Body of pancreas (tissue), 4 donors: ENCODE measurements at regions not wholly inside any gene's neighbourhood (a gene's known extent, or its start where the extent isn't known, plus 50 kb on each side); places are given as distances from the start of the nearest gene placed in this dataset.

Source experiments
- ATAC-seq: fragments of 150-250 bp; one replicate; pipeline ENCODE4 v1.9.1; 2016
- DNase-seq, 4 donors: peaks; one replicate each; pipeline ENCODE4 v3.0.0-alpha.2; 2019
- H3K27ac ChIP-seq, 4 donors: fragments of 200-600 bp; sonication (generic); 1 replicate in 3 of 4; 2 replicates in 1 of 4; pipeline versions ENCODE4 v1.5.1 to v1.6.1; 2016 to 2019; ENCODE audit warnings: mild to moderate bottlenecking in 1 of 4, mixed read lengths in 1 of 4, moderate library complexity in 1 of 4
- H3K27me3 ChIP-seq, 2 donors: fragments of 200-600 bp; sonication (generic); one replicate each; pipeline ENCODE4 v1.6.0; 2016; ENCODE audit warnings: mild to moderate bottlenecking in 1 of 2
- H3K36me3 ChIP-seq, 2 donors: fragments of 200-600 bp; sonication (generic); replicated peaks in 1 of 2; 2 replicates each; pipeline ENCODE4 v1.5.1; 2016; ENCODE audit warnings: low read depth in 2 of 2; ENCODE audit not compliant: insufficient read depth in 1 of 2
- H3K4me1 ChIP-seq: fragments of 200-600 bp; sonication (generic); one replicate; pipeline ENCODE4 v1.6.0; 2016
- H3K4me3 ChIP-seq, 2 donors: fragments of 200-600 bp; sonication (generic); 1 replicate in 1 of 2; 2 replicates in 1 of 2; pipeline ENCODE4 v1.5.1; 2016 to 2019
- H3K9me3 ChIP-seq, 3 donors: fragments of 200-600 bp; sonication (generic); 1 replicate in 2 of 3; 2 replicates in 1 of 3; pipeline ENCODE4 v1.5.1; 2016
- CTCF ChIP-seq, 7 experiments: fragments of 450-650 bp in 4 of 7; fragments of 200-600 bp in 3 of 7; sonication (generic) in 3 of 7; IDR thresholded peaks; one replicate each; pipeline ENCODE4 v1.5.1; 2016 to 2019; ENCODE audit warnings: antibody characterized with exemption in 7 of 7
- POLR2A ChIP-seq, 3 donors: fragments of 450-650 bp; IDR thresholded peaks; one replicate each; pipeline ENCODE4 v1.6.1; 2016; ENCODE audit warnings: antibody characterized with exemption in 3 of 3, mild to moderate bottlenecking in 2 of 3
- WGBS, 2 donors: methylation state at CpG; one replicate each; pipeline ENCODE4 v1.1.5; 2017; 5-methylcytosine and 5-hydroxymethylcytosine counted together
- intact Hi-C: fragments of 100-400 bp; cut with DNase I; formaldehyde crosslinking; loops from one replicate; pipeline ENCODE4 v1.15.1; 2023

GRCh38 chr2:118243031-118243430 is 154.8 kb downstream of the INSIG2 start:
- intact Hi-C loops: no loop called here
- DNase-seq: no peak
- no peaks in the 10 kb centered on the region for H3K9me3 ChIP-seq
- no peak overlapping the region for H3K4me3 ChIP-seq
- no peak for ATAC-seq
- H3K36me3 ChIP-seq: no peaks in the 10 kb centered on the region
- no peak overlapping the region for H3K27ac ChIP-seq
- TF ChIP-seq POLR2A (IDR thresholded peaks at IDR 0.05) (no peak), CTCF (IDR thresholded peaks at IDR 0.05) (no peak)
- no peaks in the 10 kb centered on the region for H3K4me1 ChIP-seq
- 44% methylated on average over 2 of the region's 2 CpGs for WGBS, 2 donors
- H3K27me3 ChIP-seq: no peaks in the 10 kb centered on the region

- Histone ChIP-seq H3K27ac (no peak overlapping the region), H3K9me3 (no peaks in the 10 kb centered on the region), H3K4me1 (no peaks in the 10 kb centered on the region), H3K36me3 (no peaks in the 10 kb centered on the region), H3K27me3 (no peaks in the 10 kb centered on the region), H3K4me3 (no peak overlapping the region)
- intact Hi-C loops: no loop called here
- TF ChIP-seq CTCF (IDR thresholded peaks at IDR 0.05) (no peak), POLR2A (IDR thresholded peaks at IDR 0.05) (no peak)
- 50 to 51% methylated on average over 2 of the region's 2 CpGs for WGBS, 2 donors
- ATAC-seq: no peak
- DNase-seq: no peak
These were observed 153.9 kb downstream of the INSIG2 start for GRCh38 chr2:118242216-118242615.

- Histone ChIP-seq H3K4me3 (no peak overlapping the region), H3K36me3 (no peaks in the 10 kb centered on the region), H3K4me1 (no peaks in the 10 kb centered on the region), H3K27me3 (no peaks in the 10 kb centered on the region), H3K9me3 (no peaks in the 10 kb centered on the region), H3K27ac (no peak overlapping the region)
- TF ChIP-seq CTCF (IDR thresholded peaks at IDR 0.05): no peak
- TF ChIP-seq POLR2A (IDR thresholded peaks at IDR 0.05): no peak
- intact Hi-C loops: no loop called here
- no peak for DNase-seq
- 69 to 78% methylated on average over 8 of the region's 8 CpGs for WGBS, 2 donors
- no peak for ATAC-seq
These were observed 152.9 kb downstream of the INSIG2 start for GRCh38 chr2:118241128-118241527.

- Histone ChIP-seq H3K4me3 (no peak overlapping the region), H3K36me3 (no peaks in the 10 kb centered on the region), H3K27me3 (no peaks in the 10 kb centered on the region), H3K9me3 (no peaks in the 10 kb centered on the region), H3K27ac (no peak overlapping the region), H3K4me1 (no peaks in the 10 kb centered on the region)
- no peak for DNase-seq
- TF ChIP-seq POLR2A (IDR thresholded peaks at IDR 0.05) (no peak), CTCF (IDR thresholded peaks at IDR 0.05) (no peak)
- intact Hi-C loops: no loop called here
- WGBS, 2 donors: 70 to 86% methylated on average over 2 of the region's 2 CpGs
- ATAC-seq: no peak
These were observed 152.0 kb downstream of the INSIG2 start for GRCh38 chr2:118240276-118240675.

GRCh38 chr2:118239284-118239683 is 151.0 kb downstream of the INSIG2 start:
- Histone ChIP-seq H3K4me1 (no peaks in the 10 kb centered on the region), H3K4me3 (no peak overlapping the region), H3K36me3 (no peaks in the 10 kb centered on the region), H3K9me3 (no peaks in the 10 kb centered on the region), H3K27me3 (no peaks in the 10 kb centered on the region), H3K27ac (no peak overlapping the region)
- DNase-seq: no peak
- WGBS, 2 donors: 86 to 89% methylated on average over 5 of the region's 5 CpGs
- TF ChIP-seq POLR2A (IDR thresholded peaks at IDR 0.05) (no peak), CTCF (IDR thresholded peaks at IDR 0.05) (no peak)
- intact Hi-C loops: no loop called here
- no peak for ATAC-seq
